NCI-H2029 (cell line): ENCODE measurements at regions not wholly inside any gene's neighbourhood (a gene's known extent, or its start where the extent isn't known, plus 50 kb on each side); places are given as distances from the start of the nearest gene placed in this dataset.

ENCODE experiments used
- DNase-seq: peaks from one replicate; lab custom pipeline; 2025; lab: John Stamatoyannopoulos, UW

GRCh38 chr20:60371384-60371783 is 413.2 kb downstream of the CDH26 start:
- no peak for DNase-seq

GRCh38 chr20:60372275-60372674 is 414.1 kb downstream of the CDH26 start:
- peak; percentile 45 for DNase-seq

- DNase-seq: peak; percentile 65
Measured at GRCh38 chr20:60372822-60373221, 414.6 kb downstream of the CDH26 start.

GRCh38 chr20:60378620-60379019 is 420.4 kb downstream of the CDH26 start:
- no peak for DNase-seq

- no peak for DNase-seq
Measured at GRCh38 chr20:60381643-60382400, 423.6 kb downstream of the CDH26 start.

GRCh38 chr20:60389441-60389840 is 431.2 kb downstream of the CDH26 start:
- DNase-seq: no peak

GRCh38 chr20:60389882-60390281 is 431.7 kb downstream of the CDH26 start:
- DNase-seq: no peak

GRCh38 chr20:60395991-60396390 is 437.8 kb downstream of the CDH26 start:
- peak; percentile 38 for DNase-seq

GRCh38 chr20:60400567-60400966 is 442.3 kb downstream of the CDH26 start:
- DNase-seq: no peak

GRCh38 chr20:60402189-60403058 is 444.2 kb downstream of the CDH26 start:
- no peak for DNase-seq

- no peak for DNase-seq
Measured at GRCh38 chr20:60403105-60403741, 445.0 kb downstream of the CDH26 start.

- no peak for DNase-seq
Measured at GRCh38 chr20:60407011-60407771, 449.0 kb downstream of the CDH26 start.

GRCh38 chr20:60407938-60408337 is 449.7 kb downstream of the CDH26 start:
- DNase-seq: no peak

GRCh38 chr20:60408435-60408834 is 450.2 kb downstream of the CDH26 start:
- DNase-seq: no peak

- DNase-seq: no peak
Measured at GRCh38 chr20:60410618-60411264, 452.5 kb downstream of the CDH26 start.

- no peak for DNase-seq
Measured at GRCh38 chr20:60411813-60412212, 453.6 kb downstream of the CDH26 start.

- DNase-seq: no peak
Measured at GRCh38 chr20:60420676-60421229, 462.5 kb downstream of the CDH26 start.

- DNase-seq: no peak
Measured at GRCh38 chr20:60422848-60423247, 464.6 kb downstream of the CDH26 start.

- DNase-seq: no peak
Measured at GRCh38 chr20:60424267-60424902, 466.2 kb downstream of the CDH26 start.

- DNase-seq: no peak
Measured at GRCh38 chr20:60427516-60427915, 469.3 kb downstream of the CDH26 start.

GRCh38 chr20:60428651-60429050 is 470.4 kb downstream of the CDH26 start:
- DNase-seq: no peak
